K562 (cell line): ENCODE measurements at regions not wholly inside any gene's neighbourhood (a gene's known extent, or its start where the extent isn't known, plus 50 kb on each side); places are given as distances from the start of the nearest gene placed in this dataset.

Experiments used
- CTCF ChIP-seq, 3 experiments: IDR thresholded peaks in 2 of 3; conservative IDR thresholded peaks in 1 of 3; 2 replicates each; pipeline ENCODE4 v1.5.1; 2011 to 2012; ENCODE audit warnings: low read length in 3 of 3, mild to moderate bottlenecking in 3 of 3, control low read depth in 2 of 3, improper control_type of control experiment in 1 of 3, inconsistent platforms in 1 of 3, low read depth in 1 of 3, mixed read lengths in 1 of 3, moderate library complexity in 1 of 3; ENCODE audit not compliant: insufficient read depth in 2 of 3
- FOXM1 ChIP-seq, 2 experiments: fragments of 450-650 bp in 1 of 2; sonication (generic) in 1 of 2; formaldehyde crosslinking in 1 of 2; IDR thresholded peaks; 2 replicates each; pipeline versions ENCODE4 v1.6.1 to v1.9.0; 2017 to 2022; ENCODE audit warnings: low read depth in 2 of 2, mild to moderate bottlenecking in 2 of 2, missing genetic modification reagents in 1 of 2, moderate library complexity in 1 of 2
- KAT2B ChIP-seq: IDR thresholded peaks from one replicate; pipeline ENCODE4 v1.6.1; 2012; ENCODE audit warnings: low read depth, mild to moderate bottlenecking, control low read depth, inconsistent platforms, low read length, moderate library complexity
- LCOR ChIP-seq: sonication (generic); formaldehyde crosslinking; IDR thresholded peaks from 2 replicates; pipeline ENCODE4 v1.8.0; 2022; ENCODE audit warnings: mild to moderate bottlenecking, missing genetic modification reagents
- MAFK ChIP-seq: IDR thresholded peaks from 2 replicates; pipeline ENCODE4 v1.6.1; 2011; ENCODE audit warnings: low read length, improper control_type of control experiment
- PCBP1 ChIP-seq: fragments of 200-400 bp; formaldehyde crosslinking; IDR thresholded peaks from 2 replicates; pipeline ENCODE4 v1.6.1; 2018; ENCODE audit warnings: mild to moderate bottlenecking, low read depth, low read length; ENCODE audit not compliant: poor library complexity, severe bottlenecking
- SP2 ChIP-seq: IDR thresholded peaks from 2 replicates; pipeline ENCODE4 v1.6.1; 2011; ENCODE audit warnings: mild to moderate bottlenecking, low read depth, low read length, moderate library complexity; ENCODE audit not compliant: poor library complexity, severe bottlenecking; ENCODE audit errors: extremely low read depth
- TBP ChIP-seq: optimal IDR thresholded peaks from 2 replicates; pipeline ENCODE3; 2011; ENCODE audit warnings: low read depth, low read length, improper control_type of control experiment
- ZC3H11A ChIP-seq: IDR thresholded peaks from 2 replicates; pipeline ENCODE4 v1.6.1; 2012; ENCODE audit warnings: low read depth, low read length, improper control_type of control experiment
- ZFP30 ChIP-seq: fragments of 250-450 bp; sonication (Bioruptor Pico); IDR thresholded peaks from 2 replicates; pipeline ENCODE4 v1.8.0; 2022; ENCODE audit warnings: moderate library complexity, mild to moderate bottlenecking, inconsistent platforms, borderline replicate concordance
- ZKSCAN1 ChIP-seq: fragments of 150-350 bp; IDR thresholded peaks from 2 replicates; pipeline ENCODE4 v1.6.1; 2016; ENCODE audit warnings: low read depth, low read length
- ZNF780A ChIP-seq: fragments of 250-450 bp; sonication (Bioruptor Pico); IDR thresholded peaks from 2 replicates; pipeline ENCODE4 v1.5.0; 2021; ENCODE audit warnings: mild to moderate bottlenecking

GRCh38 chr12:58310368-58310767 is 369.0 kb downstream of the ATP23 start:
- TF ChIP-seq ZC3H11A (no peak), TBP (no peak), MAFK (no peak), ZNF780A (CRISPR knock-in tag) (no peak), FOXM1 (IDR thresholded peaks at IDR 0.05; ENCODE audit: low read depth) (no peak), FOXM1 (CRISPR knock-in tag; IDR thresholded peaks at IDR 0.05; ENCODE audit: low read depth) (no peak), CTCF (IDR thresholded peaks at IDR 0.05 in 2 of 3, conservative IDR thresholded peaks at IDR 0.05 in 1 of 3; ENCODE audit: insufficient read depth in 2 of 3, low read depth in 1 of 3, low read length in 3 of 3) (no peak), SP2 (no peak), ZFP30 (CRISPR knock-in tag) (no peak), PCBP1 (no peak), LCOR (no peak), KAT2B (no peak), ZKSCAN1 (no peak)
